GM12865 (cell line): ENCODE measurements at regions not wholly inside any gene's neighbourhood (a gene's known extent, or its start where the extent isn't known, plus 50 kb on each side); places are given as distances from the start of the nearest gene placed in this dataset.

Experiments
- DNase-seq: peaks from one replicate; pipeline ENCODE4 v3.0.0; 2010; ENCODE audit warnings: low read depth
- H3K4me3 ChIP-seq: 2 replicates; pipeline ENCODE4 v1.5.1; 2011; ENCODE audit warnings: mild to moderate bottlenecking, low read depth, low read length, control low read depth
- CTCF ChIP-seq: IDR thresholded peaks from 2 replicates; pipeline ENCODE4 v1.5.1; 2011; ENCODE audit warnings: low read length, control low read depth, low read depth, inconsistent platforms; ENCODE audit not compliant: insufficient read depth; ENCODE audit errors: missing control alignments

- no peak for DNase-seq
- H3K4me3 ChIP-seq, result no peak overlapping the region
- no peak for TF ChIP-seq CTCF
These were observed 282.0 kb upstream of the ADARB2 start for GRCh38 chr10:2019281-2019680.

DNA sequence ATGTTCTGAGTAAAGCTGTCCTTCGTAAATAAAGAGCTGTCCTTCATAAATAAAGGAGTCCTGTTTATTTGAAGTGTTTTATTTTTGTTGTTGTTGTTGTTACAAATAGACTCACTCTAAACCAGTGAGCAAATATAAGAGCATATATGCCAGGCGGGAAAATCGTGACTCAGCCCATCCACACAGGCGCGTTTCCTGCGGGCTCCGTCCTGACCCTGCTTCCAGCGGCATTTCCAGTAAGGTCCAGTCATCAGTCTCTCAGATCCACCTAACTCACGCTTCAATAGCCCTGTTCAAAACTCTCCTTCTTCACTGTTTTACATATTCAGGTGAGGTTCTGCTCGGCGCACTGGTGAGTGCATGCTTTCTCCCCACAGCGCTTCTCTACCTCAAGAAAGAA is 277.2 kb upstream of the ADARB2 start:
- no peak overlapping the region for H3K4me3 ChIP-seq
- DNase-seq, result no peak
- no peak for TF ChIP-seq CTCF

GRCh38 chr10:2012209-2012608 is 274.9 kb upstream of the ADARB2 start:
- no peak overlapping the region for H3K4me3 ChIP-seq
- TF ChIP-seq CTCF, result no peak
- DNase-seq, result no peak

- DNase-seq, result no peak
- no peak for TF ChIP-seq CTCF
These were observed 273.9 kb upstream of the ADARB2 start for GRCh38 chr10:2011106-2011716.

DNA sequence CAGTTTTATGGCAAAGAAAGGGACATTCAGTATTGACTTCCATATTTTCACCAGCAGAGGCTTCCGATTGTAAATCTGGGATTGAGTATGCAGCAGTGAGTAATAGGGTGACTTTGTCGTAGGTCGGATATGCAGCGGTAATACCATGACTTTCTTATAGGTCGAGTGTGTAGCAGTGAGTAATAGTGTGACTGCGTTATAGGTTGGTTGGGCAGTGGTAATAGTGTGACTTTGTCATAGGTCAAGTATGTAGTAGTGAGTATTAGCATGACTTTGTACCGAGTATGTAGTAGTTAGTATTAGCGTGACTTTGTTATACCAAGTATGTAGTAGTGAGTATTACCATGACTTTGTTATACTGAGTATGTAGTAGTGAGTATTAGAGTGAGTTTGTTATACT is 268.2 kb upstream of the ADARB2 start:
- no peak for TF ChIP-seq CTCF
- H3K4me3 ChIP-seq, result no peak overlapping the region
- no peak for DNase-seq

More at GRCh38 chr10:2011106-2011716, 273.9 kb upstream of the ADARB2 start:
- H3K4me3 ChIP-seq, result no peak overlapping the region

DNA sequence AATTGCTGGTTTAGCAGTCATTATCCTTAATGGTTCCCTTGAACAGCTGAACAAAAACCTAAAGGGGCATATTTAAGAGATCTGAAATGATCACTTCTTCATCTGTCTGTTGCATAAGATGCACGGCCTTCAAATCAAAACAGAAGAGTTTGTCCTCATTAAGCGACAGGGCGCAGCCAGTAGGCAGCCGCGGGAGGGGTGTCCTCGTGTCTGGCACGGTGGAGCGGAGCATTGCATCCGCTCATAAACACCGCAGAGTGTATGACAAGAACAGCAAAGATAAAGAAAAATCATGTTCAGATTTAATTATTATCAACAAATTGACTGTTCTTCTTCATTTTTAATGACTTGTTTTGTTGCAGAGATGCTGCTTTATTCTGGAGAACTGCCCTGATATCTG is 255.6 kb upstream of the ADARB2 start:
- TF ChIP-seq CTCF, result no peak
- H3K4me3 ChIP-seq, result no peak overlapping the region
- no peak for DNase-seq

DNA sequence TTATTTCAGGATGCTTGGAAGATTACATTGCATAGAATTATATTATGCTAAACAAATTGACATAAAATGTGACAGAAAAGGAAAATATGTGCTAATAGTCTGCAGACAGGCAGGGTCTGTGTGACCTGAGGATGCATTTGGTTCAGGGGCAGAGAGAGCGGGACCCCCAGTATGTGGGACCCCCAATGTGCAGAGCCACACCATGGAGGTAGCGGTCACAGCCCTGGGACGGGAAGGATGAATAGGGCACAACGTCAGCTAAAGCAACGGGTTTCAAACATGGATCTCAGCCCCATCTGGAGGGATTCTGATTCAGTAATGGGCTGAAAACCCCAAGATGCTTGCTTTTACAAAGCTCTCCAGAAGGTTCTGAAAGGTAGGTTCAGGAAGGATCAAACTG is 251.8 kb upstream of the ADARB2 start:
- H3K4me3 ChIP-seq, result no peak overlapping the region
- DNase-seq, result no peak
- no peak for TF ChIP-seq CTCF
